A549 (cell line): ENCODE measurements at regions not wholly inside any gene's neighbourhood (a gene's known extent, or its start where the extent isn't known, plus 50 kb on each side); places are given as distances from the start of the nearest gene placed in this dataset.

Source experiments
- ATAC-seq, 2 experiments: fragments of 200-7000 bp in 1 of 2; fragments of >200 bp in 1 of 2; cut with Nextera tagmentation in 1 of 2; cut with Tn5 transposase in 1 of 2; 3 replicates each; pipeline versions ENCODE4 v1.8.0 to v1.9.1; 2018 to 2020; ENCODE audit warnings: mild to moderate bottlenecking in 1 of 2, moderate library complexity in 1 of 2
- CTCF ChIA-PET: fragments of 300-600 bp; sonication (Branson Sonifier 250); formaldehyde crosslinking; extraction: SDS; loops from one replicate; lab custom pipeline; 2021; ENCODE audit warnings: antibody characterized with exemption, inconsistent platforms; lab: Yijun Ruan, JAX
- POLR2A ChIA-PET: fragments of 350-600 bp; formaldehyde crosslinking; extraction: SDS; loops from one replicate; lab custom pipeline; 2021; ENCODE audit warnings: antibody characterized with exemption, inconsistent platforms; lab: Yijun Ruan, JAX
- DNase-seq, 2 experiments: peaks; one replicate each; pipeline versions ENCODE4 v3.0.0 to v3.0.0-alpha.2; 2011 to 2016; ENCODE audit warnings: low read depth in 1 of 2, low spot score in 1 of 2
- FAIRE-seq: peaks from 2 replicates; lab custom pipeline; 2011; peaks lifted over from hg19 to GRCh38; lab: Jason Lieb, UNC
- H3K27ac ChIP-seq, 2 experiments: fragments of >200 bp; sonication (Bioruptor Twin); formaldehyde crosslinking; 3 replicates each; pipeline ENCODE4 v1.5.1; 2016 to 2017
- H3K4me1 ChIP-seq: fragments of >200 bp; sonication (Bioruptor Twin); formaldehyde crosslinking; 3 replicates; pipeline ENCODE4 v1.6.1; 2016
- H3K4me2 ChIP-seq: fragments of >200 bp; sonication (Bioruptor Twin); formaldehyde crosslinking; 3 replicates; pipeline ENCODE4 v1.6.1; 2016
- H3K4me3 ChIP-seq: fragments of >200 bp; sonication (Bioruptor Twin); formaldehyde crosslinking; 3 replicates; pipeline ENCODE4 v1.5.1; 2016
- H3K9me3 ChIP-seq: fragments of >200 bp; sonication (Bioruptor Twin); formaldehyde crosslinking; 3 replicates; pipeline ENCODE4 v1.6.1; 2016
- BHLHE40 ChIP-seq: IDR thresholded peaks from 2 replicates; pipeline ENCODE4 v1.6.1; 2012; ENCODE audit warnings: low read depth, low read length, inconsistent platforms
- CBX2 ChIP-seq: fragments of 200-600 bp; sonication (generic); IDR thresholded peaks from 2 replicates; pipeline ENCODE4 v1.6.1; 2016; ENCODE audit warnings: low read depth, mild to moderate bottlenecking, borderline replicate concordance
- CBX8 ChIP-seq: fragments of 200-600 bp; sonication (generic); IDR thresholded peaks from 2 replicates; pipeline ENCODE4 v1.6.1; 2016
- CHD2 ChIP-seq: fragments of 150-350 bp; IDR thresholded peaks from 2 replicates; pipeline ENCODE4 v1.6.1; 2014; ENCODE audit warnings: low read length; ENCODE audit not compliant: partially characterized antibody
- EHMT2 ChIP-seq: fragments of 200-600 bp; sonication (generic); IDR thresholded peaks from 2 replicates; pipeline ENCODE4 v1.6.1; 2016; ENCODE audit warnings: antibody characterized with exemption, low read depth, mild to moderate bottlenecking, moderate library complexity
- ESRRA ChIP-seq: fragments of 150-350 bp; IDR thresholded peaks from 2 replicates; pipeline ENCODE4 v1.6.1; 2014; ENCODE audit warnings: mild to moderate bottlenecking, low read length, borderline replicate concordance
- FOSL2 ChIP-seq, 2 experiments: fragments of 450-650 bp in 1 of 2; fragments of >200 bp in 1 of 2; sonication (Bioruptor Twin) in 1 of 2; formaldehyde crosslinking; IDR thresholded peaks; 2 replicates each; pipeline versions ENCODE4 v1.5.0 to v1.6.1; 2016 to 2020; ENCODE audit warnings: mild to moderate bottlenecking in 1 of 2, moderate library complexity in 1 of 2
- FOXS1 ChIP-seq: fragments of 250-450 bp; sonication (Bioruptor Pico); IDR thresholded peaks from 2 replicates; pipeline ENCODE4 v1.5.0; 2020; ENCODE audit warnings: mild to moderate bottlenecking, moderate library complexity
- HDAC2 ChIP-seq: fragments of 200-600 bp; sonication (generic); IDR thresholded peaks from 2 replicates; pipeline ENCODE4 v1.6.1; 2016
- HEYL ChIP-seq: fragments of 250-450 bp; sonication (Bioruptor Pico); IDR thresholded peaks from 2 replicates; pipeline ENCODE4 v1.8.0; 2021; ENCODE audit warnings: mild to moderate bottlenecking, moderate library complexity
- HOXB13 ChIP-seq: fragments of 250-450 bp; sonication (Bioruptor Pico); IDR thresholded peaks from 2 replicates; pipeline ENCODE4 v1.5.0; 2020; ENCODE audit warnings: low read depth, mild to moderate bottlenecking, moderate library complexity
- HOXB5 ChIP-seq: fragments of 250-450 bp; sonication (Bioruptor Pico); IDR thresholded peaks from 2 replicates; pipeline ENCODE4 v1.5.0; 2020; ENCODE audit warnings: mild to moderate bottlenecking, moderate library complexity
- KDM1A ChIP-seq: fragments of 200-600 bp; sonication (generic); IDR thresholded peaks from 2 replicates; pipeline ENCODE4 v1.6.1; 2016; ENCODE audit warnings: low read depth, mild to moderate bottlenecking
- KDM5A ChIP-seq: fragments of 200-600 bp; sonication (generic); IDR thresholded peaks from 2 replicates; pipeline ENCODE4 v1.6.1; 2016; ENCODE audit warnings: antibody characterized with exemption, mild to moderate bottlenecking
- MYC ChIP-seq: IDR thresholded peaks from 2 replicates; pipeline ENCODE4 v1.6.1; 2012; ENCODE audit warnings: mild to moderate bottlenecking, inconsistent platforms, low read length, improper control_type of control experiment, borderline replicate concordance
- NPAS2 ChIP-seq: fragments of 250-450 bp; sonication (Bioruptor Pico); IDR thresholded peaks from 2 replicates; pipeline ENCODE4 v1.8.0; 2022; ENCODE audit warnings: mild to moderate bottlenecking, moderate library complexity, borderline replicate concordance
- POLR2A ChIP-seq: IDR thresholded peaks from 2 replicates; pipeline ENCODE4 v1.6.1; 2012; ENCODE audit warnings: mild to moderate bottlenecking, low read length
- POLR2AphosphoS2 ChIP-seq: conservative IDR thresholded peaks from 2 replicates; pipeline ENCODE4 v1.6.1; 2012; ENCODE audit warnings: low read length, improper control_type of control experiment, inconsistent platforms
- RAD21 ChIP-seq, 2 experiments: fragments of >200 bp in 1 of 2; sonication (Bioruptor Twin) in 1 of 2; formaldehyde crosslinking in 1 of 2; IDR thresholded peaks in 1 of 2; conservative IDR thresholded peaks in 1 of 2; 2 replicates in 1 of 2; 3 replicates in 1 of 2; pipeline ENCODE4 v1.6.1; 2012 to 2018; ENCODE audit warnings: inconsistent platforms in 1 of 2
- REST ChIP-seq: fragments of 200-600 bp; sonication (generic); IDR thresholded peaks from 2 replicates; pipeline ENCODE4 v1.6.1; 2016; ENCODE audit warnings: antibody characterized with exemption, mild to moderate bottlenecking, moderate library complexity
- TP53 ChIP-seq: fragments of 250-450 bp; sonication (Bioruptor Pico); IDR thresholded peaks from 2 replicates; pipeline ENCODE4 v1.5.0; 2021; ENCODE audit warnings: mild to moderate bottlenecking, moderate library complexity
- ZC3H11A ChIP-seq: fragments of 450-650 bp; IDR thresholded peaks from 2 replicates; pipeline ENCODE4 v1.6.1; 2014; ENCODE audit warnings: antibody characterized with exemption, mild to moderate bottlenecking
- ZNF302 ChIP-seq: fragments of 250-450 bp; sonication (Bioruptor Pico); IDR thresholded peaks from 2 replicates; pipeline ENCODE4 v1.9.0; 2021; ENCODE audit warnings: inconsistent platforms, mild to moderate bottlenecking, moderate library complexity
- ZSCAN20 ChIP-seq: fragments of 250-450 bp; sonication (Bioruptor Pico); IDR thresholded peaks from 2 replicates; pipeline ENCODE4 v1.8.0; 2022; ENCODE audit warnings: mild to moderate bottlenecking, moderate library complexity
- WGBS: methylation state at CpG from one replicate; pipeline ENCODE4 v1.1.6; 2017; ENCODE audit errors: missing lambda C conversion rate; 5-methylcytosine and 5-hydroxymethylcytosine counted together
- TF ChIP-seq, protein P1 (sequence below): IDR thresholded peaks from 2 replicates; pipeline ENCODE4 v1.6.1; 2012
- TF ChIP-seq, protein P2 (sequence below): IDR thresholded peaks from 2 replicates; pipeline ENCODE4 v1.6.1; 2012

- no peaks in the 10 kb centered on the region for H3K9me3 ChIP-seq
- no peak overlapping the region for H3K4me2 ChIP-seq
- TF ChIP-seq POLR2A (no peak), CBX2 (no peak), RAD21 (conservative IDR thresholded peaks at IDR 0.05 in 1 of 2, IDR thresholded peaks at IDR 0.05 in 1 of 2) (no peak), FOSL2 (IDR thresholded peaks at IDR 0.05) (no peak), FOSL2 (CRISPR knock-in tag; IDR thresholded peaks at IDR 0.05) (no peak), HOXB5 (CRISPR knock-in tag) (no peak), MYC (no peak), HOXB13 (no peak), BHLHE40 (no peak), CBX8 (no peak), REST (no peak), ZNF302 (CRISPR knock-in tag) (no peak), NPAS2 (no peak), TP53 (no peak), ESRRA (no peak)
- FAIRE-seq (no peak), DNase-seq (no peak), ATAC-seq (no peak)
- ChIA-PET POLR2A (no interaction called here), CTCF (no interaction called here)
- H3K27ac ChIP-seq = no peak overlapping the region
- H3K4me3 ChIP-seq = no peak overlapping the region
- no peaks in the 10 kb centered on the region for H3K4me1 ChIP-seq
Measured at GRCh38 chr1:99520121-99520520, 125.8 kb upstream of the PALMD start.

DNA sequence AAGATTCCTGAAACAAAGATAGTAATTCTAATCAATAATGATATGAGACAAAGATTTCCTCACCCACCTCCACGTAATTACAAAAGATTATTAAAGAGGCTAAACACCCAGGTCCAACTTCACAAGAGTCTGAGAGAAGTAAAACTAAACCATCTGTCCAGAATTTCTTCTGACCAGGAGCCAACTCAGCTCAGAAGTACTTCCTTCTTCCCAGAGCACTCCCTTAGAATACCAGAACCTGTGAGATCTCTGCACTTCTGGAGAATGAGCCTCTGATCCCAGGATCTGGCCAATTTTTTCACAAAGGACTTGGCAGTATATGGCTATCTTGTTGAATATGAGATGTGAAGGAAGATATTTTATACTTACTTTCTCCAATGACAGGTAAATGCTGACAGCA, 120.6 kb upstream of the PALMD start:
- Histone ChIP-seq H3K4me3 (no peak overlapping the region), H3K27ac (no peak overlapping the region), H3K4me1 (no peaks in the 10 kb centered on the region), H3K4me2 (no peak overlapping the region), H3K9me3 (no peaks in the 10 kb centered on the region)
- TF ChIP-seq EHMT2 = no peak
- no peak for TF ChIP-seq FOXS1 (CRISPR knock-in tag)
- no peak for TF ChIP-seq REST
- TF ChIP-seq ZSCAN20 (CRISPR knock-in tag) = no peak
- no peak for TF ChIP-seq RAD21 (conservative IDR thresholded peaks at IDR 0.05 in 1 of 2, IDR thresholded peaks at IDR 0.05 in 1 of 2)
- TF ChIP-seq HDAC2 = no peak
- TF ChIP-seq CHD2 = no peak
- TF ChIP-seq HEYL (CRISPR knock-in tag) = no peak
- TF ChIP-seq, protein P1, sequence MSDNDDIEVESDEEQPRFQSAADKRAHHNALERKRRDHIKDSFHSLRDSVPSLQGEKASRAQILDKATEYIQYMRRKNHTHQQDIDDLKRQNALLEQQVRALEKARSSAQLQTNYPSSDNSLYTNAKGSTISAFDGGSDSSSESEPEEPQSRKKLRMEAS = no peak
- TF ChIP-seq ESRRA = no peak
- TF ChIP-seq CBX8 = no peak
- no peak for TF ChIP-seq POLR2A
- TF ChIP-seq POLR2AphosphoS2 = no peak
- no peak for TF ChIP-seq ZC3H11A
- TF ChIP-seq KDM5A = no peak
- TF ChIP-seq, protein P2, sequence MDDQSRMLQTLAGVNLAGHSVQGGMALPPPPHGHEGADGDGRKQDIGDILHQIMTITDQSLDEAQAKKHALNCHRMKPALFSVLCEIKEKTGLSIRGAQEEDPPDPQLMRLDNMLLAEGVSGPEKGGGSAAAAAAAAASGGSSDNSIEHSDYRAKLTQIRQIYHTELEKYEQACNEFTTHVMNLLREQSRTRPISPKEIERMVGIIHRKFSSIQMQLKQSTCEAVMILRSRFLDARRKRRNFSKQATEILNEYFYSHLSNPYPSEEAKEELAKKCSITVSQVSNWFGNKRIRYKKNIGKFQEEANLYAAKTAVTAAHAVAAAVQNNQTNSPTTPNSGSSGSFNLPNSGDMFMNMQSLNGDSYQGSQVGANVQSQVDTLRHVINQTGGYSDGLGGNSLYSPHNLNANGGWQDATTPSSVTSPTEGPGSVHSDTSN = no peak
- no peak for TF ChIP-seq KDM1A
- DNase-seq = no peak
- WGBS = 19% methylated on average over 1 of the region's 1 CpG
- CTCF ChIA-PET = no interaction called here
- POLR2A ChIA-PET = no interaction called here
- no peak for FAIRE-seq
- ATAC-seq = no peak
